Suppressor macrophage treated with lipopolysaccharide for 4 hours (primary cell): ENCODE measurements at regions not wholly inside any gene's neighbourhood (a gene's known extent, or its start where the extent isn't known, plus 50 kb on each side); places are given as distances from the start of the nearest gene placed in this dataset.
"Not testable (repeated sequence)": the region's sequence is repeated elsewhere in the genome, so short reads cannot be mapped to it uniquely, and the experiment has no call there.

Source experiments
- DNase-seq: peaks from one replicate; pipeline ENCODE4 v3.0.0-alpha.2; 2020

GRCh38 chr10:60565492-60565891 lies 175.8 kb upstream of the ANK3 start:
- no peak for DNase-seq

GRCh38 chr10:60564475-60564874 lies 174.8 kb upstream of the ANK3 start:
- no peak for DNase-seq

- no peak for DNase-seq
Observed at GRCh38 chr10:60560451-60560850, 170.8 kb upstream of the ANK3 start.

GRCh38 chr10:60555700-60556099 lies 166.0 kb upstream of the ANK3 start:
- no peak for DNase-seq

GRCh38 chr10:60549686-60550085 lies 160.0 kb upstream of the ANK3 start:
- no peak for DNase-seq

GRCh38 chr10:60542657-60543056 lies 153.0 kb upstream of the ANK3 start:
- no peak for DNase-seq

GRCh38 chr10:60541451-60541850 lies 151.8 kb upstream of the ANK3 start:
- no peak for DNase-seq

GRCh38 chr10:60537697-60538096 lies 148.0 kb upstream of the ANK3 start:
- peak; percentile 29 for DNase-seq

GRCh38 chr10:60536529-60537114 lies 146.9 kb upstream of the ANK3 start:
- peak; percentile 30 for DNase-seq

- DNase-seq = no peak
Observed at GRCh38 chr10:60535427-60535826, 145.8 kb upstream of the ANK3 start.

- peak; percentile 4 for DNase-seq
Observed at GRCh38 chr10:60534761-60535389, 145.2 kb upstream of the ANK3 start.

GRCh38 chr10:60532696-60533468 lies 143.2 kb upstream of the ANK3 start:
- no peak for DNase-seq

GRCh38 chr10:60531006-60531405 lies 141.3 kb upstream of the ANK3 start:
- DNase-seq = no peak

- no peak for DNase-seq
Observed at GRCh38 chr10:60527676-60528075, 138.0 kb upstream of the ANK3 start.

GRCh38 chr10:60525716-60526585 lies 136.3 kb upstream of the ANK3 start:
- DNase-seq = no peak

- peak; percentile 5 for DNase-seq
Observed at GRCh38 chr10:60524541-60524940, 134.9 kb upstream of the ANK3 start.

GRCh38 chr10:60523371-60523770 lies 133.7 kb upstream of the ANK3 start:
- DNase-seq = not testable (repeated sequence)

- DNase-seq = no peak
Observed at GRCh38 chr10:60522617-60523016, 132.9 kb upstream of the ANK3 start.

GRCh38 chr10:60521974-60522405 lies 132.3 kb upstream of the ANK3 start:
- DNase-seq = no peak

GRCh38 chr10:60518745-60519144 lies 129.1 kb upstream of the ANK3 start:
- no peak for DNase-seq

GRCh38 chr10:60517805-60518204 lies 128.1 kb upstream of the ANK3 start:
- DNase-seq = no peak

GRCh38 chr10:60513281-60513680 lies 123.6 kb upstream of the ANK3 start:
- DNase-seq = peak; percentile 11
